ENCODE measurements at regions not wholly inside any gene's neighbourhood (a gene's known extent, or its start where the extent isn't known, plus 50 kb on each side); places are given as distances from the start of the nearest gene placed in this dataset.

DNA sequence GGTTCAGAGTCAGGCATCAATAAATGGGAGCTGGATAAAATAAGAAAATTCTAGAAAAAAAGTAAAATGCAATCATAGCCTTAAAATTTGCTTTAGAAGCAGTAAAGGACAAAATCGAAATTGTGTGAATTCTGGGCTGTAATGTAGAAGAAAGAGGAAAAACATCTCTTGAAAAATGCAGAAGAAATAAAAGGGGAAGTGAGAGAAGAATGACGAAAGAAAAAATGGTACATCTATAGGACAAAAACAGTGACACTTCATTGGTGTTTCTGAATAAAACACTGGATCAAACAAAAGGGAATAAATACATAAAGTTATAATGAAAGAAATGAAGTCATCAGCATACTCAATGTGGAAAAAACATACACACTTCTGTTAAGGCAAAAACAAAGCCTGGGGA is 642.3 kb downstream of the ACTL7B start:
- no peak for TF ChIP-seq GTF2F1 (IDR thresholded peaks at IDR 0.05; ENCODE audit: low read length)
- TF ChIP-seq TAF1 (CRISPR knock-in tag; IDR thresholded peaks at IDR 0.05), result no peak
- TF ChIP-seq GLI4 (CRISPR knock-in tag; IDR thresholded peaks at IDR 0.05; ENCODE audit: borderline replicate concordance), result no peak
- no peak for TF ChIP-seq ELF4 (CRISPR knock-in tag; IDR thresholded peaks at IDR 0.05; ENCODE audit: borderline replicate concordance)
- TF ChIP-seq, protein P1, sequence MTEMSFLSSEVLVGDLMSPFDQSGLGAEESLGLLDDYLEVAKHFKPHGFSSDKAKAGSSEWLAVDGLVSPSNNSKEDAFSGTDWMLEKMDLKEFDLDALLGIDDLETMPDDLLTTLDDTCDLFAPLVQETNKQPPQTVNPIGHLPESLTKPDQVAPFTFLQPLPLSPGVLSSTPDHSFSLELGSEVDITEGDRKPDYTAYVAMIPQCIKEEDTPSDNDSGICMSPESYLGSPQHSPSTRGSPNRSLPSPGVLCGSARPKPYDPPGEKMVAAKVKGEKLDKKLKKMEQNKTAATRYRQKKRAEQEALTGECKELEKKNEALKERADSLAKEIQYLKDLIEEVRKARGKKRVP (CRISPR knock-in tag; IDR thresholded peaks at IDR 0.05), result no peak
- TF ChIP-seq MYC (CRISPR knock-in tag; IDR thresholded peaks at IDR 0.05; ENCODE audit: borderline replicate concordance), result no peak
- TF ChIP-seq, protein P2, sequence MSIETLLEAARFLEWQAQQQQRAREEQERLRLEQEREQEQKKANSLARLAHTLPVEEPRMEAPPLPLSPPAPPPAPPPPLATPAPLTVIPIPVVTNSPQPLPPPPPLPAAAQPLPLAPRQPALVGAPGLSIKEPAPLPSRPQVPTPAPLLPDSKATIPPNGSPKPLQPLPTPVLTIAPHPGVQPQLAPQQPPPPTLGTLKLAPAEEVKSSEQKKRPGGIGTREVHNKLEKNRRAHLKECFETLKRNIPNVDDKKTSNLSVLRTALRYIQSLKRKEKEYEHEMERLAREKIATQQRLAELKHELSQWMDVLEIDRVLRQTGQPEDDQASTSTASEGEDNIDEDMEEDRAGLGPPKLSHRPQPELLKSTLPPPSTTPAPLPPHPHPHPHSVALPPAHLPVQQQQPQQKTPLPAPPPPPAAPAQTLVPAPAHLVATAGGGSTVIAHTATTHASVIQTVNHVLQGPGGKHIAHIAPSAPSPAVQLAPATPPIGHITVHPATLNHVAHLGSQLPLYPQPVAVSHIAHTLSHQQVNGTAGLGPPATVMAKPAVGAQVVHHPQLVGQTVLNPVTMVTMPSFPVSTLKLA (IDR thresholded peaks at IDR 0.05), result no peak
- TF ChIP-seq, protein P3, sequence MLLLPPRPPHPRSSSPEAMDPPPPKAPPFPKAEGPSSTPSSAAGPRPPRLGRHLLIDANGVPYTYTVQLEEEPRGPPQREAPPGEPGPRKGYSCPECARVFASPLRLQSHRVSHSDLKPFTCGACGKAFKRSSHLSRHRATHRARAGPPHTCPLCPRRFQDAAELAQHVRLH (CRISPR knock-in tag; IDR thresholded peaks at IDR 0.05; ENCODE audit: borderline replicate concordance, low read depth), result no peak

Measured in HepG2 (cell line).